Stimulated activated CD8-positive, alpha-beta memory T cell treated with anti-CD3 and anti-CD28 coated beads, Interleukin-12 subunit alpha, Interleukin-12 subunit beta, amount 100 ng/mL, for 4 hours (primary cell): ENCODE measurements at regions not wholly inside any gene's neighbourhood (a gene's known extent, or its start where the extent isn't known, plus 50 kb on each side); places are given as distances from the start of the nearest gene placed in this dataset.

Experiments
- DNase-seq: peaks from one replicate; pipeline ENCODE4 v3.0.0-alpha.2; 2020; ENCODE audit warnings: low read depth

- no peak for DNase-seq
Observed at GRCh38 chr3:124409650-124410275, 320.5 kb upstream of the UMPS start.

- DNase-seq, result no peak
Observed at GRCh38 chr3:124410471-124410870, 319.8 kb upstream of the UMPS start.

- no peak for DNase-seq
Observed at GRCh38 chr3:124411728-124412127, 318.5 kb upstream of the UMPS start.

GRCh38 chr3:124412644-124413043 lies 317.6 kb upstream of the UMPS start:
- DNase-seq, result no peak

GRCh38 chr3:124413393-124413792 lies 316.9 kb upstream of the UMPS start:
- no peak for DNase-seq

GRCh38 chr3:124413989-124414598 lies 316.2 kb upstream of the UMPS start:
- DNase-seq, result no peak

GRCh38 chr3:124415446-124415960 lies 314.7 kb upstream of the UMPS start:
- no peak for DNase-seq

GRCh38 chr3:124419303-124419702 lies 310.9 kb upstream of the UMPS start:
- no peak for DNase-seq

GRCh38 chr3:124420392-124420791 lies 309.9 kb upstream of the UMPS start:
- no peak for DNase-seq

- DNase-seq, result no peak
Observed at GRCh38 chr3:124422805-124423204, 307.4 kb upstream of the UMPS start.

- DNase-seq, result no peak
Observed at GRCh38 chr3:124424396-124424795, 305.9 kb upstream of the UMPS start.

- no peak for DNase-seq
Observed at GRCh38 chr3:124425972-124426371, 304.3 kb upstream of the UMPS start.

- DNase-seq, result no peak
Observed at GRCh38 chr3:124428372-124429128, 301.7 kb upstream of the UMPS start.

GRCh38 chr3:124429129-124429815 lies 301.0 kb upstream of the UMPS start:
- no peak for DNase-seq

GRCh38 chr3:124431331-124431994 lies 298.8 kb upstream of the UMPS start:
- DNase-seq, result no peak

GRCh38 chr3:124434176-124434575 lies 296.1 kb upstream of the UMPS start:
- no peak for DNase-seq

GRCh38 chr3:124435467-124435866 lies 294.8 kb upstream of the UMPS start:
- DNase-seq, result no peak

- DNase-seq, result no peak
Observed at GRCh38 chr3:124438813-124439212, 291.4 kb upstream of the UMPS start.

- no peak for DNase-seq
Observed at GRCh38 chr3:124439603-124440002, 290.6 kb upstream of the UMPS start.

GRCh38 chr3:124441766-124442165 lies 288.5 kb upstream of the UMPS start:
- DNase-seq, result no peak

GRCh38 chr3:124442463-124442862 lies 287.8 kb upstream of the UMPS start:
- no peak for DNase-seq

- DNase-seq, result no peak
Observed at GRCh38 chr3:124443446-124443845, 286.8 kb upstream of the UMPS start.
